ENCODE measurements at regions not wholly inside any gene's neighbourhood (a gene's known extent, or its start where the extent isn't known, plus 50 kb on each side); places are given as distances from the start of the nearest gene placed in this dataset.

GRCh38 chr15:75138016-75138999, 63.4 kb upstream of the C15orf39 start:
- ChIA-PET POLR2A (ENCODE audit: low non-redundant PET) (no interaction called here), CTCF (no interaction called here)
- BruUV-seq (replicated peaks), result no TSS peak
- H3K36me3 ChIP-seq (ENCODE audit: insufficient read depth, low read length, poor library complexity, severe bottlenecking), result no peaks in the 10 kb centered on the region
- no peak overlapping the region for H3K27ac ChIP-seq (ENCODE audit: low read depth, low read length, poor library complexity, severe bottlenecking)
- no peaks in the 10 kb centered on the region for H3K4me1 ChIP-seq (ENCODE audit: insufficient read depth, low read length, poor library complexity, severe bottlenecking)
- no peak overlapping the region for H3K4me3 ChIP-seq (ENCODE audit: low read depth, low read length, poor library complexity, severe bottlenecking)
- TF ChIP-seq CTCF (conservative IDR thresholded peaks at IDR 0.05; ENCODE audit: low read depth, low read length) (no peak), EZH2 (IDR thresholded peaks at IDR 0.05; ENCODE audit: borderline replicate concordance, low read depth, low read length, poor library complexity, severe bottlenecking) (no peak)
- no peak for DNase-seq (ENCODE audit: low spot score)
- H3K9me3 ChIP-seq (ENCODE audit: low read depth, low read length, poor library complexity, severe bottlenecking), result peaks cover 14% of the 10 kb centered on the region
- H3K27me3 ChIP-seq (replicated peaks; ENCODE audit: insufficient read depth, low read depth, low read length, poor library complexity), result no peaks in the 10 kb centered on the region
- intact Hi-C loops (cut with micrococcal nuclease; ENCODE audit: unreplicated experiment), result no loop called here

GRCh38 chr15:75140080-75140879, 61.4 kb upstream of the C15orf39 start:
- H3K4me3 ChIP-seq (ENCODE audit: low read depth, low read length, poor library complexity, severe bottlenecking), result no peak overlapping the region
- no TSS peak for BruUV-seq (replicated peaks)
- TF ChIP-seq EZH2 (IDR thresholded peaks at IDR 0.05; ENCODE audit: borderline replicate concordance, low read depth, low read length, poor library complexity, severe bottlenecking) (no peak), CTCF (conservative IDR thresholded peaks at IDR 0.05; ENCODE audit: low read depth, low read length) (no peak)
- intact Hi-C loops (cut with micrococcal nuclease; ENCODE audit: unreplicated experiment), result no loop called here
- no peaks in the 10 kb centered on the region for H3K27me3 ChIP-seq (replicated peaks; ENCODE audit: insufficient read depth, low read depth, low read length, poor library complexity)
- no peak overlapping the region for H3K27ac ChIP-seq (ENCODE audit: low read depth, low read length, poor library complexity, severe bottlenecking)
- CTCF ChIA-PET, result no interaction called here
- H3K4me1 ChIP-seq (ENCODE audit: insufficient read depth, low read length, poor library complexity, severe bottlenecking), result no peaks in the 10 kb centered on the region
- no peak for DNase-seq (ENCODE audit: low spot score)
- POLR2A ChIA-PET (ENCODE audit: low non-redundant PET), result no interaction called here
- no peaks in the 10 kb centered on the region for H3K36me3 ChIP-seq (ENCODE audit: insufficient read depth, low read length, poor library complexity, severe bottlenecking)
- peaks cover 34% of the 10 kb centered on the region for H3K9me3 ChIP-seq (ENCODE audit: low read depth, low read length, poor library complexity, severe bottlenecking)

- Histone ChIP-seq H3K27ac (ENCODE audit: low read depth, low read length, poor library complexity, severe bottlenecking) (no peak overlapping the region), H3K27me3 (replicated peaks; ENCODE audit: insufficient read depth, low read depth, low read length, poor library complexity) (no peaks in the 10 kb centered on the region), H3K4me1 (ENCODE audit: insufficient read depth, low read length, poor library complexity, severe bottlenecking) (no peaks in the 10 kb centered on the region), H3K36me3 (ENCODE audit: insufficient read depth, low read length, poor library complexity, severe bottlenecking) (no peaks in the 10 kb centered on the region), H3K4me3 (ENCODE audit: low read depth, low read length, poor library complexity, severe bottlenecking) (no peak overlapping the region), H3K9me3 (ENCODE audit: low read depth, low read length, poor library complexity, severe bottlenecking) (peaks cover 36% of the 10 kb centered on the region)
- ChIA-PET CTCF (no interaction called here), POLR2A (ENCODE audit: low non-redundant PET) (no interaction called here)
- BruUV-seq (replicated peaks), result no TSS peak
- DNase-seq (ENCODE audit: low spot score), result no peak
- intact Hi-C loops (cut with micrococcal nuclease; ENCODE audit: unreplicated experiment), result no loop called here
- no peak for TF ChIP-seq CTCF (conservative IDR thresholded peaks at IDR 0.05; ENCODE audit: low read depth, low read length)
- TF ChIP-seq EZH2 (IDR thresholded peaks at IDR 0.05; ENCODE audit: borderline replicate concordance, low read depth, low read length, poor library complexity, severe bottlenecking), result no peak
Measured at GRCh38 chr15:75142499-75142898, 59.2 kb upstream of the C15orf39 start.

Data from A673 (cell line).